ENCODE measurements at regions not wholly inside any gene's neighbourhood (a gene's known extent, or its start where the extent isn't known, plus 50 kb on each side); places are given as distances from the start of the nearest gene placed in this dataset.

GRCh38 chr3:113113361-113113760 lies 98.0 kb upstream of the BOC start:
- POLR2A ChIA-PET, result no interaction called here

GRCh38 chr3:113117511-113118234 lies 93.7 kb upstream of the BOC start:
- ATAC-seq, result no peak
- ChIA-PET CTCF (no interaction called here), RAD21 (ENCODE audit: low non-redundant PET in 1 of 2, low total read pairs in 2 of 2, uncharacterized antibody in 2 of 2, unreplicated experiment in 2 of 2) (no interaction called here), POLR2A (no interaction called here)
- Histone ChIP-seq H3K9me3 (ENCODE audit: control insufficient read depth in 1 of 2, insufficient read depth in 1 of 2, low read depth in 1 of 2, low read length in 2 of 2) (no peaks in the 10 kb centered on the region), H3K4me3 (replicated peaks in 1 of 2; ENCODE audit: low read depth in 1 of 2, low read length in 2 of 2) (no peak overlapping the region), H3K79me2 (ENCODE audit: insufficient read depth, low read length) (no peaks in the 10 kb centered on the region), H2AFZ (ENCODE audit: low read depth, low read length, poor library complexity, severe bottlenecking) (no peak overlapping the region), H3K36me3 (ENCODE audit: control insufficient read depth in 1 of 2, insufficient read depth in 2 of 2, low read length in 2 of 2) (no peaks in the 10 kb centered on the region), H3K27me3 (ENCODE audit: insufficient read depth, low read length) (no peaks in the 10 kb centered on the region), H3K9ac (ENCODE audit: low read length) (no peak overlapping the region), H3K4me1 (ENCODE audit: control insufficient read depth in 1 of 2, insufficient read depth in 2 of 2, low read length in 2 of 2) (no peaks in the 10 kb centered on the region), H3K9me2 (ENCODE audit: insufficient read depth) (no peaks in the 10 kb centered on the region; the same call in 1 of the 2 replicates), H3K4me2 (ENCODE audit: low read length) (no peak overlapping the region), H3K27ac (ENCODE audit: low read depth, low read length) (no peak overlapping the region), H4K20me1 (ENCODE audit: insufficient read depth) (no peaks in the 10 kb centered on the region)
- intact Hi-C loops (cut with micrococcal nuclease), result no loop called here
- TF ChIP-seq EZH2phosphoT487 (IDR thresholded peaks at IDR 0.05; ENCODE audit: borderline replicate concordance), result no peak
- no peak for TF ChIP-seq SRF (IDR thresholded peaks at IDR 0.05; ENCODE audit: low read depth)
- no peak for TF ChIP-seq ZFX (IDR thresholded peaks at IDR 0.05)
- TF ChIP-seq, protein P1, sequence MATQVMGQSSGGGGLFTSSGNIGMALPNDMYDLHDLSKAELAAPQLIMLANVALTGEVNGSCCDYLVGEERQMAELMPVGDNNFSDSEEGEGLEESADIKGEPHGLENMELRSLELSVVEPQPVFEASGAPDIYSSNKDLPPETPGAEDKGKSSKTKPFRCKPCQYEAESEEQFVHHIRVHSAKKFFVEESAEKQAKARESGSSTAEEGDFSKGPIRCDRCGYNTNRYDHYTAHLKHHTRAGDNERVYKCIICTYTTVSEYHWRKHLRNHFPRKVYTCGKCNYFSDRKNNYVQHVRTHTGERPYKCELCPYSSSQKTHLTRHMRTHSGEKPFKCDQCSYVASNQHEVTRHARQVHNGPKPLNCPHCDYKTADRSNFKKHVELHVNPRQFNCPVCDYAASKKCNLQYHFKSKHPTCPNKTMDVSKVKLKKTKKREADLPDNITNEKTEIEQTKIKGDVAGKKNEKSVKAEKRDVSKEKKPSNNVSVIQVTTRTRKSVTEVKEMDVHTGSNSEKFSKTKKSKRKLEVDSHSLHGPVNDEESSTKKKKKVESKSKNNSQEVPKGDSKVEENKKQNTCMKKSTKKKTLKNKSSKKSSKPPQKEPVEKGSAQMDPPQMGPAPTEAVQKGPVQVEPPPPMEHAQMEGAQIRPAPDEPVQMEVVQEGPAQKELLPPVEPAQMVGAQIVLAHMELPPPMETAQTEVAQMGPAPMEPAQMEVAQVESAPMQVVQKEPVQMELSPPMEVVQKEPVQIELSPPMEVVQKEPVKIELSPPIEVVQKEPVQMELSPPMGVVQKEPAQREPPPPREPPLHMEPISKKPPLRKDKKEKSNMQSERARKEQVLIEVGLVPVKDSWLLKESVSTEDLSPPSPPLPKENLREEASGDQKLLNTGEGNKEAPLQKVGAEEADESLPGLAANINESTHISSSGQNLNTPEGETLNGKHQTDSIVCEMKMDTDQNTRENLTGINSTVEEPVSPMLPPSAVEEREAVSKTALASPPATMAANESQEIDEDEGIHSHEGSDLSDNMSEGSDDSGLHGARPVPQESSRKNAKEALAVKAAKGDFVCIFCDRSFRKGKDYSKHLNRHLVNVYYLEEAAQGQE (IDR thresholded peaks at IDR 0.05; ENCODE audit: low read depth), result no peak
- no peak for TF ChIP-seq EGR1 (IDR thresholded peaks at IDR 0.05; ENCODE audit: low read depth)
- TF ChIP-seq CBX3 (IDR thresholded peaks at IDR 0.05; ENCODE audit: low read depth), result no peak
- no peak for TF ChIP-seq RAD21 (IDR thresholded peaks at IDR 0.05; ENCODE audit: low read depth)
- no TSS peak for BruUV-seq (replicated peaks)
- DNase-seq (ENCODE audit: low read depth, low spot score), result no peak

More at GRCh38 chr3:113113361-113113760, 98.0 kb upstream of the BOC start:
- Histone ChIP-seq H3K79me2 (ENCODE audit: insufficient read depth, low read length) (no peaks in the 10 kb centered on the region), H3K4me3 (replicated peaks in 1 of 2; ENCODE audit: low read depth in 1 of 2, low read length in 2 of 2) (no peak overlapping the region), H3K27ac (ENCODE audit: low read depth, low read length) (no peak overlapping the region), H3K4me2 (ENCODE audit: low read length) (no peak overlapping the region), H3K27me3 (ENCODE audit: insufficient read depth, low read length) (no peaks in the 10 kb centered on the region), H3K4me1 (ENCODE audit: control insufficient read depth in 1 of 2, insufficient read depth in 2 of 2, low read length in 2 of 2) (peaks cover 5 to 7% of the 10 kb centered on the region in 2 experiments; a peak in 2 of 4 replicates), H2AFZ (ENCODE audit: low read depth, low read length, poor library complexity, severe bottlenecking) (no peak overlapping the region), H3K9me3 (ENCODE audit: control insufficient read depth in 1 of 2, insufficient read depth in 1 of 2, low read depth in 1 of 2, low read length in 2 of 2) (no peaks in the 10 kb centered on the region), H3K36me3 (ENCODE audit: control insufficient read depth in 1 of 2, insufficient read depth in 2 of 2, low read length in 2 of 2) (no peaks in the 10 kb centered on the region), H3K9me2 (ENCODE audit: insufficient read depth) (no peaks in the 10 kb centered on the region), H3K9ac (ENCODE audit: low read length) (no peak overlapping the region), H4K20me1 (ENCODE audit: insufficient read depth) (no peaks in the 10 kb centered on the region)
- CTCF ChIA-PET, result no interaction called here
- intact Hi-C loops (cut with micrococcal nuclease), result no loop called here
- no peak for DNase-seq (ENCODE audit: low read depth, low spot score)
- no TSS peak for BruUV-seq (replicated peaks)
- RAD21 ChIA-PET (ENCODE audit: low non-redundant PET in 1 of 2, low total read pairs in 2 of 2, uncharacterized antibody in 2 of 2, unreplicated experiment in 2 of 2), result no interaction called here
- ATAC-seq, result no peak
- TF ChIP-seq ZNF274 (IDR thresholded peaks at IDR 0.05; ENCODE audit: low read depth, low read length), result no peak
